Neutrophil (primary cell): ENCODE measurements at regions not wholly inside any gene's neighbourhood (a gene's known extent, or its start where the extent isn't known, plus 50 kb on each side); places are given as distances from the start of the nearest gene placed in this dataset.

ENCODE experiments used
- H3K27ac ChIP-seq: fragments of 200-600 bp; sonication (generic); 2 replicates; pipeline ENCODE4 v1.5.1; 2016; ENCODE audit warnings: mild to moderate bottlenecking, moderate library complexity
- H3K27me3 ChIP-seq: fragments of 200-600 bp; sonication (generic); 2 replicates; pipeline ENCODE4 v1.6.0; 2016; ENCODE audit warnings: mild to moderate bottlenecking
- H3K36me3 ChIP-seq: fragments of 200-600 bp; sonication (generic); 2 replicates; pipeline ENCODE4 v1.5.1; 2017
- H3K4me1 ChIP-seq, 2 experiments: fragments of 200-600 bp in 1 of 2; sonication (generic) in 1 of 2; 1 replicate in 1 of 2; 2 replicates in 1 of 2; pipeline versions ENCODE4 v1.5.1 to v1.6.1; 2013 to 2016; ENCODE audit warnings: low read depth in 1 of 2, low read length in 1 of 2, mild to moderate bottlenecking in 1 of 2, moderate library complexity in 1 of 2; ENCODE audit not compliant: control insufficient read depth in 1 of 2, insufficient read depth in 1 of 2
- H3K4me3 ChIP-seq, 2 experiments: fragments of 200-600 bp in 1 of 2; sonication (generic) in 1 of 2; 1 replicate in 1 of 2; 2 replicates in 1 of 2; pipeline ENCODE4 v1.5.1; 2013 to 2016; ENCODE audit warnings: low read depth in 1 of 2, low read length in 1 of 2, mild to moderate bottlenecking in 1 of 2, moderate library complexity in 1 of 2
- H3K9me3 ChIP-seq: fragments of 200-600 bp; sonication (generic); 2 replicates; pipeline ENCODE4 v1.5.1; 2016
- TF ChIP-seq, protein P1 (sequence below): fragments of 200-600 bp; sonication (generic); IDR thresholded peaks from 2 replicates; pipeline ENCODE4 v1.5.1; 2016; ENCODE audit warnings: antibody characterized with exemption

DNA sequence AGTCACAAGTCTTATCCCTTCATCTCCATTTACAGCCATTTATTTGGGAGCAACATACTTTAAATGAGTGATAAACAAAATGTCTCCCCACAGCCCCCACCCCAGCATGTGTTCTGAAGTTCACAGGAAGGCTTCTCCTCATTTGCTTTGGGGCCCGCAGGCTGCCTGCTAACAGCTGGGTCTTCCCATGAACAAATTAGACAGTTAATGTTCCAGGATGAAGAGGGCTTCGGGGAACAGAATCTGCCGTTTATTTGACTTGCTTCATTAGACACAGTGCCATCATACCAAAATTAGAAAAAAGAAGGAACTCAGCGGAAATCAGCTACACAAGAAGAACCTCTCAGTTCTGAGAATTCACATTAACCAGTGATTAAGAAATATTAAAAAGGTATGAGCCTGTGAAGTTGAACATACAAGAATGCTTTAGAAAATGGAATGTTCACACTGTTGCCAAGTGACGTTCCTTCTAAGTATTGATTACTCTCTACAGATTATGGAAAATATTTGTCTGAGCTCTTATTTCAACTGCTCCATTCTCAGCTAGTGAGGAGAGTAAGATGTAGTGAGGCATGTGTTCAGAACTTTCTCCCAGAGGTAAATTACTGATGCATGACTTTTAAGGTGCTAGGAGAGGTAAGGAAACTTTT lies 107.5 kb upstream of the THBS1 start:
- H3K9me3 ChIP-seq, result no peaks in the 10 kb centered on the region
- H3K27ac ChIP-seq, result no peak overlapping the region
- no peaks in the 10 kb centered on the region for H3K36me3 ChIP-seq
- TF ChIP-seq, protein P1, sequence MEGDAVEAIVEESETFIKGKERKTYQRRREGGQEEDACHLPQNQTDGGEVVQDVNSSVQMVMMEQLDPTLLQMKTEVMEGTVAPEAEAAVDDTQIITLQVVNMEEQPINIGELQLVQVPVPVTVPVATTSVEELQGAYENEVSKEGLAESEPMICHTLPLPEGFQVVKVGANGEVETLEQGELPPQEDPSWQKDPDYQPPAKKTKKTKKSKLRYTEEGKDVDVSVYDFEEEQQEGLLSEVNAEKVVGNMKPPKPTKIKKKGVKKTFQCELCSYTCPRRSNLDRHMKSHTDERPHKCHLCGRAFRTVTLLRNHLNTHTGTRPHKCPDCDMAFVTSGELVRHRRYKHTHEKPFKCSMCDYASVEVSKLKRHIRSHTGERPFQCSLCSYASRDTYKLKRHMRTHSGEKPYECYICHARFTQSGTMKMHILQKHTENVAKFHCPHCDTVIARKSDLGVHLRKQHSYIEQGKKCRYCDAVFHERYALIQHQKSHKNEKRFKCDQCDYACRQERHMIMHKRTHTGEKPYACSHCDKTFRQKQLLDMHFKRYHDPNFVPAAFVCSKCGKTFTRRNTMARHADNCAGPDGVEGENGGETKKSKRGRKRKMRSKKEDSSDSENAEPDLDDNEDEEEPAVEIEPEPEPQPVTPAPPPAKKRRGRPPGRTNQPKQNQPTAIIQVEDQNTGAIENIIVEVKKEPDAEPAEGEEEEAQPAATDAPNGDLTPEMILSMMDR, result no peak
- H3K4me1 ChIP-seq, result peaks cover 10 to 11% of the 10 kb centered on the region in 2 experiments
- H3K4me3 ChIP-seq, result no peak overlapping the region
- no peaks in the 10 kb centered on the region for H3K27me3 ChIP-seq

DNA sequence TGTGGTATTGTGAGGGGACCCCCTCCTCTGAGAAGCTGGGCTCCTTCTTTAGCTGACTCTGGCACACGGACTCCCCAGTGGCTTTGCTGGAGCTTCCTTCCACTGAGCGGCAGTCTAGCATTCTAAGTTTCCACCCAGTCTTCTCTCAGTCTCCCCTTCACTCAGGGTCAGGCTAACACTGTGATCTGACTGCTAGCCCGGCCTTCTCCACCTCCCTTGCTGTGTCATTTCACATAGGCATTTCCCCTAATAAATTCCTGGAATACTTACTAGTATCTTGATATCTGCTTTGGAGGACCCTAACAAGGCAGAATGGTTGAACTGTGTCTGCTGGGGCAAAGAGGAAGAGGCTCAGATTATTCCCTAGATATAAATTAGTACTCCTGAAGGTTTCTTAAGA lies 106.2 kb upstream of the THBS1 start:
- H3K4me1 ChIP-seq, result no peaks in the 10 kb centered on the region
- TF ChIP-seq, protein P1, result no peak
- H3K9me3 ChIP-seq, result no peaks in the 10 kb centered on the region
- no peak overlapping the region for H3K4me3 ChIP-seq
- H3K27ac ChIP-seq, result no peak overlapping the region
- no peaks in the 10 kb centered on the region for H3K36me3 ChIP-seq
- no peaks in the 10 kb centered on the region for H3K27me3 ChIP-seq

DNA sequence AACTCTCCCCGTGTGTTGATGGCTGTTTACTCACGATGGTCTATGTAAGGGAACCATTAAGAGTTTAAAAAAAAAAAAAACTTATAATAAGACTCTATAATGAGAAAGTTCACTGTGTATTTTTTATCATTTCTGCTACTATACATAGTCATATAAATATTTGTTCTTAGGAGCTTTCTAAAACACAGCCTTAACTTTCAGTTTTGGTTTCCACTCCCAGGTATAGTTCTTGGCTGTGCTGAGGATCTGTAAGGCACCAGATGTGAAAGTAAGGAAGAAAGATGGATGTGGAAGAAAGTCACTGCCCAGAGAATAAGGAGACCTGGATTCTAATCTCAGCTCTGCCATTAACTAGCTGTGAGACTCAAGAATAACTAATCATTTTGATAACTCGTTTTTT lies 101.9 kb upstream of the THBS1 start:
- H3K36me3 ChIP-seq, result no peaks in the 10 kb centered on the region
- no peak overlapping the region for H3K27ac ChIP-seq
- no peaks in the 10 kb centered on the region for H3K9me3 ChIP-seq
- TF ChIP-seq, protein P1, result no peak
- no peaks in the 10 kb centered on the region for H3K4me1 ChIP-seq
- no peak overlapping the region for H3K4me3 ChIP-seq
- no peaks in the 10 kb centered on the region for H3K27me3 ChIP-seq

DNA sequence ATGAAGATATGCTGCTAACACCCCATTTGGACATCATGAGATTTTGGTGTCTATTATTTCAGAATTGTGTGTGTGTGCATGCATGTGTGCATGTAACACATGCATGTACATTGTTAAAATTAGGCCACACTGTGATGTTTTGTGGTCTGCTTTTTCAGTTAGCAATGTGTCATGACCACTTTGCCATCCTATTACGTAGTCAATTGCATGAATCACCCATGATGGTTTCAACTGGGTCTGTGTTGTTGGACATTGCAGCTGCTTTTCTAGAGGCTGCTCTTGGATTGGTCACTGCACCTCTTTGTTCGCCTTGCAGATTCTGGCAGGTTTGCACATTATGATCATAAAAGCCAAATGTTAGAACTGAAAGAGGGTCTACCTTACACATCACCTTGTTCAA lies 101.0 kb upstream of the THBS1 start:
- H3K4me1 ChIP-seq, result no peaks in the 10 kb centered on the region
- TF ChIP-seq, protein P1, result no peak

DNA sequence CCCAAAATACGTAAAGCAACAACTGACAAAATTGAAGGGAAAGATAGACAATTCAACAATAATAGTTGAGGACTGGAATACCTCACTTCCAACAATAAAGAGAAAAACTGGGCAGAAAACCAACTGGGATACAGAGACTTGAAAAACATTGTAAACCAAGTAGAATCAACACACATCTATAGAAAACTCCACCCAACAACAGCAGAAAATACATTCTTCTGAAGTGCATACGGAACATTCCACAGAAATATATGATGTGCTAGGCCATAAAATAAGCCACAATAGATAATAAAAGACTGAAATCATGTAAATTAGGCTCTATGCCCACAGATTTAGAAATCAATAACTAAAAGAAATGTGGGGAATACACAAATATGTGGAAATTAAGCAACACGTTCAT lies 98.4 kb upstream of the THBS1 start:
- Histone ChIP-seq H3K27ac (no peak overlapping the region), H3K9me3 (no peaks in the 10 kb centered on the region), H3K4me3 (no peak overlapping the region), H3K27me3 (no peaks in the 10 kb centered on the region), H3K4me1 (no peaks in the 10 kb centered on the region), H3K36me3 (no peaks in the 10 kb centered on the region)
- TF ChIP-seq, protein P1, result no peak

More for the DNA sequence above, 101.0 kb upstream of the THBS1 start:
- no peaks in the 10 kb centered on the region for H3K36me3 ChIP-seq
- no peaks in the 10 kb centered on the region for H3K27me3 ChIP-seq
- no peak overlapping the region for H3K4me3 ChIP-seq
- H3K9me3 ChIP-seq, result no peaks in the 10 kb centered on the region
- no peak overlapping the region for H3K27ac ChIP-seq
